ENCODE measurements at regions not wholly inside any gene's neighbourhood (a gene's known extent, or its start where the extent isn't known, plus 50 kb on each side); places are given as distances from the start of the nearest gene placed in this dataset.

- DNase-seq = no peak
Observed at GRCh38 chr5:29122306-29122705, 2071.2 kb upstream of the CDH6 start.

GRCh38 chr5:29114331-29114768 lies 2076.0 kb upstream of the CDH9 start:
- no peak for DNase-seq

- no peak for DNase-seq
Observed at GRCh38 chr5:29113516-29113915, 2075.1 kb upstream of the CDH9 start.

GRCh38 chr5:29099585-29099984 lies 2061.2 kb upstream of the CDH9 start:
- no peak for DNase-seq

- no peak for DNase-seq
Observed at GRCh38 chr5:29089591-29090130, 2051.3 kb upstream of the CDH9 start.

GRCh38 chr5:29085142-29085541 lies 2046.8 kb upstream of the CDH9 start:
- no peak for DNase-seq

GRCh38 chr5:29079771-29080170 lies 2041.4 kb upstream of the CDH9 start:
- DNase-seq = no peak

- DNase-seq = no peak
Observed at GRCh38 chr5:29077451-29077850, 2039.1 kb upstream of the CDH9 start.

- DNase-seq = no peak
Observed at GRCh38 chr5:29069104-29069402, 2030.7 kb upstream of the CDH9 start.

GRCh38 chr5:29061381-29061780 lies 2023.0 kb upstream of the CDH9 start:
- DNase-seq = no peak

- DNase-seq = no peak
Observed at GRCh38 chr5:29054694-29055093, 2016.3 kb upstream of the CDH9 start.

- DNase-seq = no peak
Observed at GRCh38 chr5:29054282-29054681, 2015.9 kb upstream of the CDH9 start.

- DNase-seq = no peak
Observed at GRCh38 chr5:29051509-29051908, 2013.1 kb upstream of the CDH9 start.

- no peak for DNase-seq
Observed at GRCh38 chr5:29042152-29042551, 2003.8 kb upstream of the CDH9 start.

GRCh38 chr5:29040404-29040803 lies 2002.0 kb upstream of the CDH9 start:
- no peak for DNase-seq

- no peak for DNase-seq
Observed at GRCh38 chr5:29039994-29040393, 2001.6 kb upstream of the CDH9 start.

- DNase-seq = no peak
Observed at GRCh38 chr5:29037716-29038115, 1999.3 kb upstream of the CDH9 start.

GRCh38 chr5:29024052-29024451 lies 1985.7 kb upstream of the CDH9 start:
- no peak for DNase-seq

GRCh38 chr5:29023541-29023940 lies 1985.2 kb upstream of the CDH9 start:
- DNase-seq = no peak

- no peak for DNase-seq
Observed at GRCh38 chr5:29017501-29017900, 1979.1 kb upstream of the CDH9 start.

- no peak for DNase-seq
Observed at GRCh38 chr5:29016067-29016466, 1977.7 kb upstream of the CDH9 start.

- DNase-seq = no peak
Observed at GRCh38 chr5:29015523-29015922, 1977.1 kb upstream of the CDH9 start.

- DNase-seq = no peak
Observed at GRCh38 chr5:29005386-29005785, 1967.0 kb upstream of the CDH9 start.

GRCh38 chr5:29002481-29002880 lies 1964.1 kb upstream of the CDH9 start:
- no peak for DNase-seq

GRCh38 chr5:29001666-29002065 lies 1963.3 kb upstream of the CDH9 start:
- DNase-seq = no peak

- no peak for DNase-seq
Observed at GRCh38 chr5:28984639-28985038, 1946.3 kb upstream of the CDH9 start.

Data from CD4-positive, alpha-beta T cell treated with Interleukin-17A for 1 hour (primary cell).